ENCODE measurements at regions not wholly inside any gene's neighbourhood (a gene's known extent, or its start where the extent isn't known, plus 50 kb on each side); places are given as distances from the start of the nearest gene placed in this dataset.

DNA sequence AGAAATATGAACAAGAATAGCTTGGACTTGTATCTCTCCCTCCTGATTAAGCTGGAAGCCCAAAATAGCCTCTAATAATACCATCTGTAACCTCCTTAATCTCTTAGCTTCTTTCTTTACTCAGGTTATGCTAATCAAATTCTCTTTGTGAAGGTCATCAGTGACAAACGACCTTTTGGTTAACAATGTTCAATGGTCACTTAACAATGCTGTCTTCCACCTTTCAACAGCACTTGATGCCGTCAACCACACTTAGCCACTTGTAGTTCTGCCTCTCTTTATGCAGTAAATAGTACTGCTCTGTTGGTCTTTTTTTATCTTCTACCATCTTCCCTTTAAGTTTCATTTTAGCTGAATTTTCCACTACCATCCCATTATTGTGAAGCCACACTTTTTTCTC lies 476.6 kb upstream of the TGFBR2 start:
- 74 to 77% methylated on average over 2 of the region's 2 CpGs for WGBS, 2 donors
- intact Hi-C loops (cut with DNase I; ENCODE audit: low total_unique reads) = no loop called here
- DNase-seq (ENCODE audit: low spot score in 2 of 2) = no peak
- no peak overlapping the region for H3K4me3 ChIP-seq (ENCODE audit: low read depth, poor library complexity, severe bottlenecking)
- TF ChIP-seq, protein P1, sequence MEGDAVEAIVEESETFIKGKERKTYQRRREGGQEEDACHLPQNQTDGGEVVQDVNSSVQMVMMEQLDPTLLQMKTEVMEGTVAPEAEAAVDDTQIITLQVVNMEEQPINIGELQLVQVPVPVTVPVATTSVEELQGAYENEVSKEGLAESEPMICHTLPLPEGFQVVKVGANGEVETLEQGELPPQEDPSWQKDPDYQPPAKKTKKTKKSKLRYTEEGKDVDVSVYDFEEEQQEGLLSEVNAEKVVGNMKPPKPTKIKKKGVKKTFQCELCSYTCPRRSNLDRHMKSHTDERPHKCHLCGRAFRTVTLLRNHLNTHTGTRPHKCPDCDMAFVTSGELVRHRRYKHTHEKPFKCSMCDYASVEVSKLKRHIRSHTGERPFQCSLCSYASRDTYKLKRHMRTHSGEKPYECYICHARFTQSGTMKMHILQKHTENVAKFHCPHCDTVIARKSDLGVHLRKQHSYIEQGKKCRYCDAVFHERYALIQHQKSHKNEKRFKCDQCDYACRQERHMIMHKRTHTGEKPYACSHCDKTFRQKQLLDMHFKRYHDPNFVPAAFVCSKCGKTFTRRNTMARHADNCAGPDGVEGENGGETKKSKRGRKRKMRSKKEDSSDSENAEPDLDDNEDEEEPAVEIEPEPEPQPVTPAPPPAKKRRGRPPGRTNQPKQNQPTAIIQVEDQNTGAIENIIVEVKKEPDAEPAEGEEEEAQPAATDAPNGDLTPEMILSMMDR (IDR thresholded peaks at IDR 0.05) = no peak
- no peak for TF ChIP-seq POLR2A (IDR thresholded peaks at IDR 0.05)

DNA sequence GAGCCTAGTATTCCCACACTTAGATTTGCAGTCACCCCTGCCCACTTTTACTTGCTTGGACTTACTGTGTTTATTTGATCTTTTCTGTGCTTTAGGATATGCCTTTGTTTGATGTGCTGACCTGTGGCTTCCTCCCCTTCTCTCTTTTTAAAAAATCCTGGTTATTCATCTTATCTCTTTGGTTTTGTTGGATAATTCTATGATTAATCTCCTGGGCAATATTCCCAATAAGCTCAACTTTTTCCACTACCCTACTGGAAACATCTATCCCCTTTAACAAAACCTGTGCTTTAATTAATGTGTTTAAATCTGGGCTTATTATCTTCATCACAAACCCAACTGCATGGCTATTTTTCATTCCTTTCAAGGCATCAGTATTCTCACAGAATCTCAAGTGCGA lies 476.0 kb upstream of the TGFBR2 start:
- intact Hi-C loops (cut with DNase I; ENCODE audit: low total_unique reads) = no loop called here
- 93 to 100% methylated on average over 1 of the region's 1 CpG for WGBS, 2 donors
- no peak for DNase-seq (ENCODE audit: low spot score in 2 of 2)
- H3K4me3 ChIP-seq (ENCODE audit: low read depth, poor library complexity, severe bottlenecking) = no peak overlapping the region
- TF ChIP-seq, protein P1 (IDR thresholded peaks at IDR 0.05) = no peak

GRCh38 chr3:30131191-30131590 lies 475.2 kb upstream of the TGFBR2 start:
- TF ChIP-seq, protein P1 (IDR thresholded peaks at IDR 0.05) = no peak
- TF ChIP-seq POLR2A (IDR thresholded peaks at IDR 0.05) = no peak
- H3K4me3 ChIP-seq (ENCODE audit: low read depth, poor library complexity, severe bottlenecking) = no peak overlapping the region
- DNase-seq (ENCODE audit: low spot score in 2 of 2) = no peak
- intact Hi-C loops (cut with DNase I; ENCODE audit: low total_unique reads) = no loop called here
- WGBS, 2 donors = 83 to 87% methylated on average over 4 of the region's 4 CpGs

GRCh38 chr3:30135190-30135589 lies 471.2 kb upstream of the TGFBR2 start:
- 76 to 89% methylated on average over 4 of the region's 4 CpGs for WGBS, 2 donors
- intact Hi-C loops (cut with DNase I; ENCODE audit: low total_unique reads) = no loop called here
- TF ChIP-seq, protein P1 (IDR thresholded peaks at IDR 0.05) = no peak
- no peak for TF ChIP-seq POLR2A (IDR thresholded peaks at IDR 0.05)
- H3K4me3 ChIP-seq (ENCODE audit: low read depth, poor library complexity, severe bottlenecking) = no peak overlapping the region
- DNase-seq (ENCODE audit: low spot score in 2 of 2) = no peak

GRCh38 chr3:30139283-30139682 lies 467.1 kb upstream of the TGFBR2 start:
- H3K4me3 ChIP-seq (ENCODE audit: low read depth, poor library complexity, severe bottlenecking) = no peak overlapping the region
- no peak for TF ChIP-seq POLR2A (IDR thresholded peaks at IDR 0.05)
- TF ChIP-seq, protein P1 (IDR thresholded peaks at IDR 0.05) = no peak
- intact Hi-C loops (cut with DNase I; ENCODE audit: low total_unique reads) = no loop called here
- DNase-seq (ENCODE audit: low spot score in 2 of 2) = no peak

DNA sequence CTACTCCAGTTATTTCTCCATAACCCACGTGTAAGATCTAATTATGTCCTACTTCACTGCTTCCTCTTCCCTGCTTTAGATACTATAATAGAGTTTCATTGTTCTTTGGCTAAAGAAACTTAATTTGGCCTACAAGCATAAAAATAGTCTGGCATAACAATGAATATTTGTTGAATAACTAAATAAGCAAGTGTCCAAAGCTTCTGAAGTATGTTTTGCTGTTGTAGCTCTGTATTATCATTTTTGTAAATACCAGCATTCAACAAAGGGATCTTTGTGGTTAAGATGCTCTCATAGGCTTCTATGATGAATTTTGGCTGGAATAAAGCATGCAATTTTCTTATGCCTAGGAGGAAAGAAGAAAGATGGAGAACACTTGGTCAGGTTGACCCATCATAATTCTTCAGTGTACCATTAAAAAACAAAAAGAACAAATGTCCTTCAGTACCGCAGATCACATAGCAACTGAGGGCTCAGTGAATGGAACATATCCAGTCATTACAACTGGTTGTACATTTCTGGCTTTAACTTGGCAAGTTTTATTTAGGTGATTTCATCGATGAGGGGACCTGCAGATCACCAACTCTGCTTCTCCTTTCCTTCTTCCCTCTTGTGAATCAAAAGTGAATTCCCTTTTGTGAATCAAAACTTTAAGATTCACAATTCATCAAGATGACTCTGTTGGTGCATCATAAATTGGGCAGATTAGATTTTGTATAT lies 465.9 kb upstream of the TGFBR2 start:
- 54% methylated on average over 3 of the region's 3 CpGs for WGBS, 2 donors
- no peak for TF ChIP-seq POLR2A (IDR thresholded peaks at IDR 0.05)
- TF ChIP-seq, protein P1 (IDR thresholded peaks at IDR 0.05) = no peak
- no peak for DNase-seq (ENCODE audit: low spot score in 2 of 2)
- no peak overlapping the region for H3K4me3 ChIP-seq (ENCODE audit: low read depth, poor library complexity, severe bottlenecking)
- intact Hi-C loops (cut with DNase I; ENCODE audit: low total_unique reads) = no loop called here
